ENCODE measurements at regions not wholly inside any gene's neighbourhood (a gene's known extent, or its start where the extent isn't known, plus 50 kb on each side); places are given as distances from the start of the nearest gene placed in this dataset.

DNA sequence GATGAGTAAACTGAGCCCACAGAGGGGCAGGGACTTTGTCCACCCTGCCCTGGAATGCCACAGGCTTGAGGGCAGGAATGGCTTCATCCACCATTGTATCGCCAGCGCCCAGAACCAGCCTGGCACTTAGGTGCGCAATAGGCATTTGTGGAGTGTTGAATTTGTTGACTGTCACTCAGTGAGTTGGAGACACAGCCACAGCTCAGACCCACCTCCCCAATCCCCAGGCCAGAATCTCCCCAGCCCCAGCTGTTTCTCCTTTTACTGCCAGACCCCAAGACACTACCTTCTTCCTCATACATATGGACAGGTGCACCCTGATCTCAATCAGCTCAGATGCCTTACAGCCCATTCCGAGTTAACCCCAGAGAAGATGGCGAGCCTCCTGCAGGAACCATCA, 674.5 kb downstream of the MATN1 start:
- no peak for DNase-seq (ENCODE audit: low spot score)

DNA sequence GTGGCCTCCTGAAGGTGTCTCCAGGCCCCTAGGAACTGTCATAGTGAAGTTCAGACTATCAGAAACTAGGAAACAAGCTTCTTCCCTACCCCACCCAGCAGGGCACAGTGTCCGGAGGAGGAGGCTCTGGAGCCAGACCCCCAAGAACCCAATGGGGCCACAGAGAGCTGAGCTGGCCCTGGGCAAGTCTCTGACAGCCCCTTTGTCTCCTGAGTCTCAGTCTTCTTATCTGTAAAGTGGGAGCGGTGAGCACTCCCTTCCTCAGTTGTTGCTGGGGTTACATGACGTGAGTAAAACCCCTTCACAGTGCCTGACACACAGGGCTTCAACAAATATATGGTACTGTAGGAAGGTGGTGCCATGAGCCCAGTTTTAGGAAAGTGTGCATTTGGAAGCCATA, 675.8 kb downstream of the MATN1 start:
- DNase-seq (ENCODE audit: low spot score) = no peak

DNA sequence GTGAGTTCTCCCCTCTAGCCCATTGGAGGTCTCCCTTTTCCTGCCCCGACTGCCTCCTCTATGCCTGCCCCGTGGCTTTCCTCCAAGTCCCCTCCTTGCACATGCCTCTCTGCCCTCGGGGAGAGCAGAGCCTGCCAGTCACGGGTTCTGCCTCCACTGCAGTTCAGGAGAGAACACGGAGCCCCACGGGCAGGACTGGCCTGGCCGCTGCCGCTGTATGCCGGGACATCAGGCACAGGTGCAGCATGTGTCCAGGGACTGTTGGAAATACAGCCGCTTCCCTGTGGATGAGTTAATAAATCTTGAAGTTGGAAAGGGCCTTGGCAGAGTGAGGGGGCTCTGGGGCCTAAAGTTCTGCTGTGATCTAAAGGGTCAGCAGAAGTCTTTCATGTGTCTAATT, 676.6 kb downstream of the MATN1 start:
- no peak for DNase-seq (ENCODE audit: low spot score)

DNA sequence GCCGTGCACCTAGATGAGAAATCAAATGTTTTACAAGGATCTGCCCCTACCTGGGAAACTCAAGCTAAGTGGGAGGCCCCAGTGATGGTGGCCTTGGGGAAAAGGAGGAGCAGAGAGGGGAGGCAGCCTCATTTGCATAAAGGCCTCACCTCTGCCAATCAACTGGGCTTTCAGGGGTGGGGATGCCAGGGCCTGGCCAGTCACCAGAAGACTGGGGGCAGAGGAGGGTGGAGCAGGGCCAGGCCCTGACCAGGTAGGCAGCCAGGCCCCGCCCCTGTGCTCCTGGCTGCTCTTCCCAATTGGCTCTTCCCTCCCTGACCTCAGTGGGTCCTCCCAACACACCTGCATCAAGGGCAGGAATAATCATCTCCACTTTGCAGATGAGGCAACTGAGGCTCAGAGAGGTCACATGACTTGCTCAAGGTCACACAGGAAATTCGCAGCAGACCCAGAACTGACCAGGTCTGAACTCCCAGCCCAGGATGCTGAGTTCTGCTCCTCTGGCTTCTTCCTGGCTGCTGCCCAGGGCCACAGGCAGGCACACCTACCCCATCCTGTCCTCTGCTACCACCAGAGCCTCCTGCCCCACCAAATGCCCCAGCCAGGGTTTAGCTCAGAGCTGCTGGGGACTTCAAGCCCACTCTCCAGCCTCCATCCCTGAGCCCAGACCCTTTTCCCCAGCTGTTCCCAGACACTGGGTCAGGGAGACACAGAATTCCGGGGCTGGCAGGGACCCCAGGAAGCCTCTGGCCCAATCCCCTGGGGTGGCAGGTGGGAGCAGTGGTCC, 677.9 kb downstream of the MATN1 start:
- DNase-seq (ENCODE audit: low spot score) = no peak

DNA sequence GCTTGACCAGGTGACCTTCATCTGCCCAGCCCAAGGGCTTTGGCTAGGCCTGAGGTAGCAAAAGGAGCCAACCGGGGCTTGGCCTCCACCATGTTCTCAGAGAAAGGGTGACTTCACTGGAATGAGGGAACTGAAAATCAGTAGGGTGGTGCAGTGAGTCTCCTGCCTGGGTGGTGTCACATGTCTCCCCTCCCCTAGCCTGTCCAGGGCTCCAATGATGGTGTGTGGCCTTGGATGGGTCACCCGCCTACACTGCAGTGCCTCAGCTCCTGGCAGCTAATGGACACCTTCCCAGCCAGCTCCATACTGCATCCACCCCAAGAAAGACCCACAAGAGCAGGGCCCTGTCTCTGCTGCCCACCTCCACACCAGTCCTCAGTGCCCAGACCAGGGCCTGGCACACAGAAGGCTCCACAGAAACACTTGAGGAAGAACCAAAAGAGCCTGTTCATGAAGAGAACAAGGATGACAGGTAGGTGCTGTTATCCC, 678.7 kb downstream of the MATN1 start:
- no peak for DNase-seq (ENCODE audit: low spot score)

DNA sequence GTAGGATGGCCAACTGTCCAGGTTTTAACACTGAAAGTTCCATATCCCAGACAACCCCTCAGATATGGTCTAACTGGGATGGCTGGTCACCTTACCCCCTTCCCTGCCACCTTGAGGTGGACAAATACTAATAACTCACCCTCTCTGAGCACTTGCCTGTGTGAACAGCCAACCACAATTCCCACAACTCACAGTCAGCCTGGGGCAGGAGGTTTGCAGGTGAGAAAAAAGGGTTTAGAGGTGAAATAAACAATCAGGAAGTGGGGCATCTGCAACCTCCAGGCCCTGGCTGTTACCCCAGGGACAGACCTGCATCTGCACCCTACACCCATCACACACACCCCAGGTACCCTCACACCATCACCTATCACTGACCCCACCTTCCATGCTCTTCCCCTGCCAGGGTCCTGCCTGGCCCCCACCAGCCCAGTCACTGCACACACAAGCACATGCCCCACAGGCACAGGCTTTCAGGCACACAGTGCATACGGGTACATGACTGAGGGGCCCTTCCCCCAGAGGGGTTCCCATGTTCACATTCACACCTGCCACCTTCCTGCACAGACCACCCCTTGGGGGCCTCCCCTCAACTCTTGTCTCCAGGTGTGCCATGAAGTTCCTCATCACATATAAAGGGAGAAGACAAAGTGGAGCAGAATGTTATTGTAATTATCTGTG, 679.5 kb downstream of the MATN1 start:
- no peak for DNase-seq (ENCODE audit: low spot score)

DNA sequence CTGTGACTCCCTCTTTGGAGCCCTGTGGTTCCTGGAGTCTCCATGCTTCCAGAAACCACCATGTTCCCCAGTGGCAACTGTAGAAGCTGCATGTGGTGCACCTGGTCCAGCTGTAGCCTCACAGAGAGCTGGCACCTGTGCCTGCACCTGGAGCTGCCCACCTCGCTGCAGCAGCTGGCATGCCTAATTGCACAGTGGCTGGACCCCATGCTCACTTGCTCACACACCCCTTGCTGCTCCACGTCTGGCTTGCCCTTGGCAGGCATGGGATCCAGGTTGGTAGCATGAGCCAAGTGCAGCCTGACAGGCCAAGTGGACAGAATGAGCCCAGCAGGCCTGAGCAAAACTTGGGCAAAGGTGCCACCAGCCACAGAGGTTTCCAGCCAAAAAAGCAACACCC, 680.1 kb downstream of the MATN1 start:
- no peak for DNase-seq (ENCODE audit: low spot score)

DNA sequence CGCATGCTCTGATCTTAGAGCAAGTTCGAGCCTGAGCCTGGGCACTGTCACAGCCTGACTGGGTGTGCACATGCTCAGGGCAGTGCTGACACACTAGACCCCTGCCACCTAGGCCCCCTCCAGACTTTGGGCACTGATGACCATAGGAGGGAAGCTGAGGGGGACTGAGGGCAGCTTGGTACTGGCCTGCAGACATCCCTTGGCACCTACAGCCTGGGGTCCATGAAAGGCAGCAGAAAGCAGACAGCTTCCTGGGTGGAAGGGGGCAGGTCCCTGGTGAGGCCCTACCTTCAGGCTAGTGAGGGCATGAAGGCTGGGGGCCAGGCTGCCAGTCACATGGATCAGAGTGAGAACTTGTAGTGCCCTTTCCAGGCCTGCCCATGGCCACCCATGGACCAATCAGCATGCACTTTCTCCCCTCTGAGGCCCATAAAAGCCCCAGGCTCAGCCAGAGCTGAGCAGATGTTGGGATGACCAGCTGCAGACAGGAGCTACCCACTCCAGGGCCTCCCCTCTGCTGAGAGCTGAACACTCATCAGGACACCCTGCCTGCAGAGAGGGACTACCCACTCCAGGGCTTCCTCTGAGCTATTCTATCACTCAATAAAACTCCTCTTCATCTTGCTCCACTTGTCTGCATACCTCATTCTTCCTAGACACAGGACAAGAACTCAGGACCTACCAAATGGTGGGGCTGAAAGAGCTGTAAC, 680.8 kb downstream of the MATN1 start:
- DNase-seq (ENCODE audit: low spot score) = no peak

DNA sequence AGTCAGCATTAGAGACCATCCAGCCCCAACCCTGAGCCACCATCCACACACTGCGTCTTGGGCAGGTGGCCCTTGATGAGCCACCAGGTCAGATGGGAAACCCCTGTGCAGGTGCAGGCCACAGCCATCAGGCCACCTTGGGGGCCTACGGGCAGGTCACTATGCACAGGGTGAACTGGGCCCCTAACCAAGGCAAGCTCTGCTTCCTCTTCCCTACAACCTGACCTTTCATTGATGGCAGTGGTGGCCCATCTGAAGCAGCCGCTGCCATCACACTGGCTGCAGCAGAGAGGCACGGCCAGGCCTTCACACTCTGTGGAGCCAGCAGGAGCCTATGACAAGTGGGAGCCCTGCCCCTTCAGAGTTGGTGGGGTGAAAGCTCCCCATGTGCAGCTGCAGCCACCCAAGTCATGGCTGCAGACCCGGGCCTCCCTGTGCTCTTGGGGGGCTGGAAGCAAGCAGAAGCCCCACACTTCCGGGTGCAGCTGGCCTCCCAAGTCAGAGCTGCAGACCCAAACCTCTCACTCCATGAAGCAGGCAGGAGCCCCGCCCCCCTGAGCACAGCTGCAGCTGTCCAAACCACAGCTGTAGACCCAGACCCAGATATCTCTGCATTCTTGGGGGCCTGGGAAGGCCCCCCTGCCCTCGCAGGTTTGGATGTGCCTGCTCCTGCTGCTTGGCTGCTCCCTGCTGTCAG, 681.5 kb downstream of the MATN1 start:
- DNase-seq (ENCODE audit: low spot score) = no peak

DNA sequence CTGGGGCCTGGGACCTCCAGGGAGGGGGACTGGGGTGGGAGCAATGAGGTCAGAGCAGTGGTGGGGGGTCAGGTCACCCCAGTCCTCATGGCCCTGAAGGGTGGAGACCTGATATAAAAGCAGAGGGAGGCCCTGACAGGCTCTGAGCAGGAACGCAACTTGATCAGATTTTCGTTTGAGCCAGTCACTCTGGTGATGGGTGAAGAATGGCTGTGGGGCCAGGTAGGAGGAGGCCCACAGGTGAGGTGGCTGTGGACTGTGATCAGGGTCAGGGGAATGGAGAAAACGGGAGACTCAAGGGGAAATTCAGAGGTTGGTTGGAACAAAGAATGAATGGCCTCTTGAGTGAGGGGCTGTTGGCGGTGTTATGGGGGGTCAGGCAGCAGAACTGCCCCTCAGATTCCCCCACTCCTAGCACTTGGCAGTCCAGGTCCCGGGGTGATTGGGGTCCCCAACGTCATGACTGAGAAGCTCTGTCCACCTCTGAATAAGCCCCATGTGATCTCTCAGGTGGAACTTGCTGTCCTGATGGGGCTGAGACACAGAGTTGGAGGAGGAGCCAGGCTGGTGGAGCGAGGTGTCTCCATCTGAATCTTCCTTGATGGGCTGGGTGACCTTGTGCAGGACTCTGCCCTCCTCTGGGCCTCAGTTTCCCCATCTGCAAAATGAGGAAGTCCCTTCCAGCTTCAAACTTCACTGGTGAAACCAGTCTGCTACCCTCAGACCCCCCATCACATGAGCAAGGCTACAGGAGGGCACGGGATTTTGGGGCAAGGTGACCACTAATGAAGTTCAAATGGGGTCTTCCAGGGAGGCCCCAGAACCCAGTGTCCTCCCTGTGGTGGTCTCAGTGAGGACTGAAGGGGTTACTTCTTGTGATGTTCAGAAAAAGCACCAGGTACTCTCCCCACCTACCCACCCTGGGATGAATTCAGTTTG, 683.0 kb downstream of the MATN1 start:
- DNase-seq (ENCODE audit: low spot score) = no peak

DNA sequence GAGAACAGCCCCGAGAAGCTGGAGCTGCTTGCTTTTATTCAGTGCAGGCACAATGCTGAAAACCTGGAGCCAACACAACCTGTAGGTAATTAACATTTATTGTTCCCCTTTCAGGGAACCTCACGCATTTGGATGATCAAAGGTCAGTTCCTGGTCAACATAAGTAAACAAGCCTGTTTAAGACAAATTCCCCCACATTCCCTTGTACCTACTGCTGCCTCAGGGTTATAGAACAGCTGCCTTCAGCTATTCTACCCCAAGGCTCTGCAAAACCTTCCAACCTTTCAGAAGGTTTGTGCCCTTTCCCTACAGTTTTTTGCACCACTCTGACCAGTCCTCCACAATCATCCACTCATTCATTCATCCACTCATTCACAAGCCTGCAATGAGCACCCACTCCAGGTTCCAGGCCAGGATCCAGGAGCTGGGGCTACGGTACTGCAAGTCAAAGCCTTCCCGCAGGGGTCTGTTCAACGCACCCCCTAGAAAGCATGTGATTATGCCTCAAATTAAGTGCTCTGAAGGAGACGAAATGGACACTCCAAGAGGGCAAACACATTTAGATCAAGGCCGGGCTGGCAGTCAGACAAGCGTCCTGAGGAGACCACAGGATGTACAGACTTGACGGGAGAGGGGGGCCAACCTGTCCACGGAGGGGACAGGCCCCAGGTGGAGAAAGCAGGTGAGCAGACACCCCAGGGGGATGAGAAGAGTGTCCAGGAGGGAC, 683.9 kb downstream of the MATN1 start:
- no peak for DNase-seq (ENCODE audit: low spot score)

DNA sequence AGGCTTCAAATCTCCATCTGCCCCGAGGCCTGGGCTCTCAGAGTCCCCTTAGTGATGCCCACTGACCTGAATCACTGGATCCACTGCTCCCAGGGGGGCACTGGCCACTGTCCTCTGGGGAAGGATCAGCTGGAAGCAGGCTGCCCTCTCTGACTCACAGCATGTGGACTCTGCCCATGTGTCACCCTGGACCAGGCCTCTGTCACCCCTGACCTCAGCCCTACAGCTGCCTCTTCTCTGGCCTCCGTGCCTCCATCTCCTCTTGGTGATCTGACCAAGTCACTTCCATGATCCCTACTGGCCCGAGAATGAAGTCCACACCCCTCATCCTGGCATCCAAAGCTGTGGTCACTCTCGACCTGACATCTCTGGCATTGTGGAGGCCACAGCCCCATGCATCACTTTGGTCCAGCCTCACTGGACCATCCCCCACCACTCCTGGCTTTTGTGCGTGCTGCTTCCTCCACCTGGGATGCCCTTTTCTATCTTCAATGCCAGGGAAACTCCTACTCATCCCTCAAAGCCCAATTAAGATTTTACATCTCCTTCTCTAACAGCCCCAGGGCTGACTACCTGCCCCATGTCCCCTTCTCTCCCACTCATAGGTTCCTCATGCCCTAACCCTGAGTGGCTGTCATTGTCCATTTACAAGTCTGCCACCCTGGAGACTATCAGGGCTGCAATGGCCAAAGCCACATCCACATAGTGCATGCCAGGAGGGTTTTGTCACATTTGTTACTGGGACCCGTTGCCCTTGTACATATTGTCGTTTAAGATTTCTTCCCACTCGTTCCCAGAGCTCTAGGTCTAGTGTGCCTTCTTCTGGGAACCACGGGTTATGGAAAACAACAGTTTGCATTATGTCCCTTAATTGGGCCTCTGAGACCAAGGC, 685.0 kb downstream of the MATN1 start:
- DNase-seq (ENCODE audit: low spot score) = no peak

DNA sequence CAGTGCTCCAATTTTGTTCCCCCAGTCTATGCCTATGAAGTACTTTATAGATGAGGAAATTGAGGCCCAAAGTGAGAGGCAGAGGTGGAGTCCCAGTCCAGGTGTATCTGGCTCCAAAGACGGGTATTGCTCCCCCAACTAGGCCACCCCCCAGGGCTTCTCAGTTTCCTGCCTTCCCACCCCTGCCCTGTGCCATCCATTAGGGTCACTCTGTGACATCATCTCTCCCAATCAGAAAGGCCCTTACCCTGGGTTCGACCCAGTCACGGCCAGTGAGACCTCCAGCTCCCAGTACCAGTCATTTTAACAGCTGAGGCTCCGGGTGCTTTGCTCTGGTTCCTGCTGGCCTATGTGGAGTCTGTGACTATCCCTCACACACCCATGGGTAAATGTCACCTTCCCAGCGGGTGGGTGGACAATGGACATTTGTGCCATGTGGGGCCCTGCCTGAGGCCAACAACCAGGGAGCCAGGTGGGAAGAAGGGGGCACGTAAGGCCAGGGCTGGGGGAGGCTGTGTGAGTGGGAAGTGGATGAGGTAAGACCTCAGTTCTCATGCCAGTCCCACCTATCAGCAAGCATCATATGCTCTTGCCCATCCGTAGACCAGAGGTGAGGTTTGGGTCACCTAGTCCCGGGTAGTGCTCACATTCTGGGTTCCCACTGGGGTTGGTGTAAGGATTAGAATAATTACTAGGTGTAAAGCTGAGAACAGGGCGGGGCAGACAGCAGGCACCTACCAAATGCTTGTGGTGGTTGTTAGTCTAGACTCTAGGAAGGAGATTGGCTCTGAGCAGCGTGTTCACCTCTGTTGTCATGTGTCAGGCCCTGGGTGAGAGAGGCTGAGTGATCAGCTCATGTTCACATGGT, 685.9 kb downstream of the MATN1 start:
- peak; percentile 18 for DNase-seq (ENCODE audit: low spot score)

DNA sequence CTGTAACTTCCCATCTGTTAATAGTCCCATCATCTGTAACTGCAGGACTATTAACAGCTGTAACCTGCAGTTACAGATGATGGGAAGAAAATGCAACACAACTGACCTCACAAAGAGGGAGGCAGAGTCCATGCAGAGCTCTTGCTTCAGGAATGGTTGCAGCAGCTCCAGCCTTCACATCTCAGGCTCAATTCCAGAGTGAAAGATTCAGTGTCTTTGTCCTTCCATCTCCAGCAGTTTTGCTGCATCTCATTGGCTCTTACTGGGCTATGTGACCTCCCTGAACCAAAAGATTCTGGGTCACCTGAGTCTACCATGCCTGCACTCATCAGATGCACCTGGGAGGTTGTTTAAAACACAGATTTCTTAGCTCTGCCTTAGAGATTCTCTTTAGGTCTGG, 686.7 kb downstream of the MATN1 start:
- no peak for DNase-seq (ENCODE audit: low spot score)

DNA sequence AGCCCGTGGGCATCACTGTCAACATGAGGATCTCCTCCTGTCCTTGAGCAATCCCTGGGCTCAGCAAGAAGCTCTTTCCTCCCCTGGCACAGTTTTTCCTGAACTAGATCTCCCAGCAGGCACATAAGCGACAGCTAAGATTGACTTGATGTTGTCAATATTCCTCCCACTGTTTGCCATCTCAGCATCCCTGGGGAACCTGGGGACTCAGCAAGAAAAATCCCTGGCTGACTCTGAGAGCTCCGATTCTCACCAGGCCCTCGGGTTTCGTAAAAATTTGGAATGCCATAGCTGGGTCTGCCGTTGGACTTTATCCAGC, 687.2 kb downstream of the MATN1 start:
- no peak for DNase-seq (ENCODE audit: low spot score)

DNA sequence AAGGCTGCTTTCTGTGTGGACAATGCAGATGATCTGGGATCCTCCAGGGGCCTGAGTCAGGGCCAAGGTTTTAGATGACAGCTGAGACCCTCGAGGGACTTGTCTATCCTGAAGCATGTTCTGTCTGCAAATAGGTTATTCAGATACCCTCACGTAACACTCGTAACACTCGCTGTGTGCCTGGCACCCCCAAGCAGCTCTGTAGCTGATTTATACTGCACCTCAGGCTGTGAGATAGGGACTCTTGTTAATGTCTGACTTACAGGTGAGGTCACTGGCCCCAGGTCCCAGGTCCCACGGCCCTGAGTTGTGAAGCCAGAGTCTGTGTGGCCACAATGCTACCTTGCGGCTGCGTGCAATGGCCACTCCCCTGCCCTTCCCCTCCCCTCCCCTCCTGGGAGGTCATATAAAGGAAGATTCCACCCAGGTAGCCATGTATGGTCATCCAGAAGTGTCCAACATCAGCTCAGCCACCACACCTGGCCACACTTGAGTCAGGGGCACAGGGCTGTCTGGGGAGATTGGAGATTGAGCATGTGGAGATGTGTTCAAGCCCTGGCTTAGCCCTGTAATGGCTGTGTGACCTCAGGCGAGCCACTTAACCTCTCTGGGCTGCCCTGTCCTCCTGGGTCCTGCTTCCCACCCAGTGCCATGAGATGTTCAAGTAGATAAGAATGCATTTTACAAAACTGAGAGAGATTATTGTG, 687.7 kb downstream of the MATN1 start:
- no peak for DNase-seq (ENCODE audit: low spot score)

DNA sequence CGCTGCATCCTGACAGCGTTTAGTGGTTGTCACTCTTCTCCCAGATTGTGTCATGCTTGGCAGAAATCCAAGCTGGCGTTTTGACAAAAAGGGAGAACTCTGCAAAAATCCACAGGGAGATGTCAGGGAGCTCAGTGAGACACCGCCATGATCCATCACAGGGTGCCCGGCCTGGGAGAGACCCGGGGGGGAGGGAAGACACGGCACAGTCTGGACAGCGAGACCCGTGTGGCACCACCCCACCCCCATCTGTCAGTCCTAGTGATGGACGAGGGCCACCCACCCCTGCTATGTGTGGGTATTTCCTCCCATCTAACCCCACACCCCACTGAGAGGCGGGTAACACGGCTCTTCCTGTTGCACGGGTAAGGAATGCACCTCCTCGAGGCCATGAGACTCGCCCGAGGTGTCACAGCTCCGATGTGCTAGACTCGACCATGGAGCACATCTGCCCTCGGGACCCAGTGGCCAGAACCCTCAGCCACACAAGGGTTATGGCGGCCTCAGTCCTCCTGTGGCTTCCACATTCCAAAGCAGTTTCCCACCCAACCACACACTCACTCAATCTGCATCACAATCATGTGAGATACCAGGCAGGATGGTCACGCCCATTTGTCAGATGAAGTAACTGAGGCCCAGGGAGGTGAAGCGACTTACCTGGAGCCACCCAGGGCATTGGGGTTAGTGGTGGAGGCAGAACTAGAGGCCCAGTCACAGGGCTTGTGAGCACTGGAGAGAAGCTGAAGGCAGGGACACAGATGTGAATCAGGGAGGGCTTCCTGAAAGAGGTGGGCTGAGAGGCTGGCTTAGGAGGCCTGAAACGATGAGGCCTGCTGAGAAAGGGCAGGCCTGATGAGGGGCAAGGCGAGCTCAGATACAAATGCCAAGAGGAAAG, 688.5 kb downstream of the MATN1 start:
- no peak for DNase-seq (ENCODE audit: low spot score)

Measured in SW480 (cell line).